ENCODE measurements at regions not wholly inside any gene's neighbourhood (a gene's known extent, or its start where the extent isn't known, plus 50 kb on each side); places are given as distances from the start of the nearest gene placed in this dataset.
"Not testable (repeated sequence)": the region's sequence is repeated elsewhere in the genome, so short reads cannot be mapped to it uniquely, and the experiment has no call there.

DNA sequence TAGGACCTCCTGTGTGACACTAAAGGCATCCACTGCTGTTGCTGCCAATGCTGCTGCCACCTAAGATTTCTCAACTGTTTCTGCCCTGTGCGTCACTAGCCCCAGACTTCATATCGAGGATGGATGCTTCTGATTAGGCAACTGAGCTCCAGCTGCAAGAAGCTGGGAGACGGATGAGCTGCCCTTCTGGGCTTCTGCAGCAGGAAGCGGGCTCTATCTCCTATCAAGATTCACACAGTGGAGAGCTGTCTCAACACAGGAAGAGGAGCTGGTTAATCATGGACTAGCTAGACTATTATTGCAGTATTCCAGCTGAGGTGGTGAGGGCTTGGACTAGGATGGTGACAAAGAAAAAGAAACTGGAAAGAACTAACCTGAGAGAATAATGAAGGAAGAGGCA, 59.2 kb upstream of the PELI2 start:
- DNase-seq: no peak

DNA sequence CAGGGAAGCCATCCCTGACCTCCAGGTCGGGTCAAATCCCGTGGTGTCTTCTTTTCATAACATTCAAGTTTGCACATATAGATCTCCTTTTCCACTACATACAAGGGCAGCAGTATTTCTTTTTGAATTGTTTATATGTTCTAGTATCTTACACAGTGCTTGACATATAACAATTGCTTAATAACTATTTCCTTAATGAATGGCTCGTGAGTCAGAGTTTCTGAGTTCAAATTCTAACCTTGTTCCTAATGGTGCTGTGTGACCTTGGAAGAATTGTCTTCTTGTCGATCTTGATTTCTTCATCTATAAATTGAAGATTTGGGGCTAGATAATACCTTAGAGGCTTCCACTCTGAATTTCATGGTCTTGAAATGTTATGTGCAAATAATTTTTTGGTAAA, 57.2 kb upstream of the PELI2 start:
- no peak for DNase-seq

DNA sequence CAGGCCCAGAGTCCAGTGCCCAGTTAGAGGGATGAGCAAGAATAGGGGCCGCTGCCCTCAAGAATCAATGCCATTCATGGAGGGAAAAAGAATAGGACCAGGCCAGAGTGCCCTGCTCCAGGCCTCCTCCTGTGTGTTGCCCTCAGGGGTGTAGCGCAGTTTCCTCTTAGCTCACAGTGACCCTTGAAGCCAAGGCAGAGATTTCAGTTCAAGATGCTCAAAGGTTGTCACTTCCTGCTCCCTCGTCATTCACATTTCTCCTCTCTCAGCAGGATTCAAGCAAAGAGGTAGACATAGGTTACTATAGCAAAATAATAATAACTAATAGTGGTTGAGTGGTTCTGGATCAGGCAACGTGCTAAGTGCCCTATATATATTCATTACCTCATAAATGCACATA, 55.1 kb upstream of the PELI2 start:
- no peak for DNase-seq

DNA sequence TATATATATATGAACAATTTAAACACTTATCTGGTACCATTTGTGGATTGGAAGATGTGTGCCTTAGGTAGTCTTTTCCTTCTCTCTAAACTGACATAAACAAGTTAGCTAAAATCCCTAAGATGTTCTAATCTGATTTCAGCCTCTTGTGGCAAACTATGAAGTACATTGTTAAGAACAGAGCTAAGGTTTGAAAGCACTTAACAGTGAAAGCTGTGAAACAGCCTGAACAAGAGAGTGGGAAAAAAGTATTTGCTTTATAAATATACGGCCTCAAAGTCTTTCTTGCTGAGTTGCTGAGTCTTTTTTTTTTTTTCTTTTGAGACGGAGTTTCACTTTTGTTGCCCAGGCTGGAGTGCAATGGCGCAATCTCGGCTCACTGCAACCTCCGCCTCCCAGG, 53.7 kb upstream of the PELI2 start:
- no peak for DNase-seq

DNA sequence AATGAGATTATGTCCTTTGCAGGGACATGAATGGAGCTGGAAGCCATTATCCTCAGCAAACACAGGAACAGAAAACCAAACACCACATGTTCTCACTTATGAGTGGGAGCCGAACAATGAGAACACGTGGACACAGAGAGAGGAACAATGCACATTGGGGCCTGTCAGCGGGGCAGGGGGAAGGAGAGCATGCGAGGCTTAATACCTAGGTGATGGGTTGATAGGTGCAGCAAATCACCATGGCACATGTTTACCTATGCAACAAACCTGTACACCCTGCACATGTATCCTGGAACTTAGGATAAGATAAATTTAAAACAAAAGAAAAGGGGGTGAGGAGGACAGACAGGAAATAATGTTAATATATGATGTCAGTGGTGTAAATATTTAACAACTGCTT, 53.0 kb upstream of the PELI2 start:
- not testable (repeated sequence) for DNase-seq

DNA sequence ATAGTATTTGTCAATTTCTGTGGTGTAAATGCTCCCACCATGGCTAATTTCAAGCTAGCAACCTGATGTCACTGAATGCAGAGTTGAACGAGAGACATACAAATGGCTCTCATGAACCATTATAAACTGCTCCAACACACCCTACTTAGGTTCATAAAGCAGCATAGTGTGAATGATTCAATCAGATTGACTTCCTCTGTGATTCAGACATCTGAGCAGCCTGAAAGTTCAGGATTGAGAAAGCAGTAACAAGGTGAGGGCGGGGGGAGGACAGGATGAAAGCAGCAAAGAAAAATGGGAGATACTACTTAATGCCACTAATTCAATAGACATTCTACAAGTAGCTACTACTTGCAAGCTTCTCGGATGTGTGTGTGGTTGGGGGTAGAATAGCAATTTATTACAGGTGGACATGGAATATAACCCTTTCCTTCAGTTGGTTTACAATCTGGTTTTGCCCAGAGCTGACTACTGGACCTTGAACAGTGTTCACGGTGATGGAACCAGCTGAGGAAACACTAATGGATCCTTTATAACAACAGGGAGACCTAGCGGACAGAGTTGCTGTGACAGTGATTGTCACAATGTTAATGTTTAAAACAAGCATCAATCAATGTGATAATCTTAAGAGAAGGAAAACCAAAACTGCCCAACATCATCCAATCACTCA, 52.5 kb upstream of the PELI2 start:
- no peak for DNase-seq
